ENCODE measurements at regions not wholly inside any gene's neighbourhood (a gene's known extent, or its start where the extent isn't known, plus 50 kb on each side); places are given as distances from the start of the nearest gene placed in this dataset.

DNA sequence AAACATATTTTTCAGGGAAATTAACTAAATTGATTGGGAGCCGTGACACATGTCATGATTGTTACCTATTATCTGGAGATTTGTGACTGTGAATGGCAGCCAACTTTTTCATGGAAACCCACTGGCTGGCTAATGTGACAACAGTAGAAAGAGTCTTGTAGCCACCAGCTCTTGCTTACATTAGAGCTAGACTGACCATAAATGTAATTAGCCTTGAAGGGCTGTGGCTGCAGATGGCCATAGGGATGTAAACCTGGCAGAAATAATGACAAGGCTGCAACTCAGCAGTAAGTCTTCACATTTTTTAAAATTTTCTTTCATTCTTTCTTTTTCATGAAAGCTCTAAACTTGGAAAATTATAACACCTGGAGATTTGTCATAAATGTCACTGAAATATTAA lies 168.2 kb upstream of the ROBO2 start:
- TF ChIP-seq RAD21 (IDR thresholded peaks at IDR 0.05; ENCODE audit: low read depth) = no peak
- no peak for TF ChIP-seq TAF1 (IDR thresholded peaks at IDR 0.05; ENCODE audit: low read depth)
- TF ChIP-seq CEBPB (IDR thresholded peaks at IDR 0.05) = no peak
- TF ChIP-seq, protein P1, sequence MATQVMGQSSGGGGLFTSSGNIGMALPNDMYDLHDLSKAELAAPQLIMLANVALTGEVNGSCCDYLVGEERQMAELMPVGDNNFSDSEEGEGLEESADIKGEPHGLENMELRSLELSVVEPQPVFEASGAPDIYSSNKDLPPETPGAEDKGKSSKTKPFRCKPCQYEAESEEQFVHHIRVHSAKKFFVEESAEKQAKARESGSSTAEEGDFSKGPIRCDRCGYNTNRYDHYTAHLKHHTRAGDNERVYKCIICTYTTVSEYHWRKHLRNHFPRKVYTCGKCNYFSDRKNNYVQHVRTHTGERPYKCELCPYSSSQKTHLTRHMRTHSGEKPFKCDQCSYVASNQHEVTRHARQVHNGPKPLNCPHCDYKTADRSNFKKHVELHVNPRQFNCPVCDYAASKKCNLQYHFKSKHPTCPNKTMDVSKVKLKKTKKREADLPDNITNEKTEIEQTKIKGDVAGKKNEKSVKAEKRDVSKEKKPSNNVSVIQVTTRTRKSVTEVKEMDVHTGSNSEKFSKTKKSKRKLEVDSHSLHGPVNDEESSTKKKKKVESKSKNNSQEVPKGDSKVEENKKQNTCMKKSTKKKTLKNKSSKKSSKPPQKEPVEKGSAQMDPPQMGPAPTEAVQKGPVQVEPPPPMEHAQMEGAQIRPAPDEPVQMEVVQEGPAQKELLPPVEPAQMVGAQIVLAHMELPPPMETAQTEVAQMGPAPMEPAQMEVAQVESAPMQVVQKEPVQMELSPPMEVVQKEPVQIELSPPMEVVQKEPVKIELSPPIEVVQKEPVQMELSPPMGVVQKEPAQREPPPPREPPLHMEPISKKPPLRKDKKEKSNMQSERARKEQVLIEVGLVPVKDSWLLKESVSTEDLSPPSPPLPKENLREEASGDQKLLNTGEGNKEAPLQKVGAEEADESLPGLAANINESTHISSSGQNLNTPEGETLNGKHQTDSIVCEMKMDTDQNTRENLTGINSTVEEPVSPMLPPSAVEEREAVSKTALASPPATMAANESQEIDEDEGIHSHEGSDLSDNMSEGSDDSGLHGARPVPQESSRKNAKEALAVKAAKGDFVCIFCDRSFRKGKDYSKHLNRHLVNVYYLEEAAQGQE (IDR thresholded peaks at IDR 0.05; ENCODE audit: low read depth) = no peak
- TF ChIP-seq EP300 (IDR thresholded peaks at IDR 0.05; ENCODE audit: borderline replicate concordance) = no peak
- TF ChIP-seq, protein P2, sequence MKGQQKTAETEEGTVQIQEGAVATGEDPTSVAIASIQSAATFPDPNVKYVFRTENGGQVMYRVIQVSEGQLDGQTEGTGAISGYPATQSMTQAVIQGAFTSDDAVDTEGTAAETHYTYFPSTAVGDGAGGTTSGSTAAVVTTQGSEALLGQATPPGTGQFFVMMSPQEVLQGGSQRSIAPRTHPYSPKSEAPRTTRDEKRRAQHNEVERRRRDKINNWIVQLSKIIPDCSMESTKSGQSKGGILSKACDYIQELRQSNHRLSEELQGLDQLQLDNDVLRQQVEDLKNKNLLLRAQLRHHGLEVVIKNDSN (IDR thresholded peaks at IDR 0.05) = no peak
